Ecto neural progenitor cell (in vitro differentiated cells): ENCODE measurements at regions not wholly inside any gene's neighbourhood (a gene's known extent, or its start where the extent isn't known, plus 50 kb on each side); places are given as distances from the start of the nearest gene placed in this dataset.
A peak's percentile ranks its signal among the peaks of the same experiment; 100 is the strongest.
"Not testable (repeated sequence)": the region's sequence is repeated elsewhere in the genome, so short reads cannot be mapped to it uniquely, and the experiment has no call there.

Experiments
- DNase-seq: peaks from one replicate; pipeline ENCODE4 v3.0.0-alpha.2; 2018; ENCODE audit warnings: low spot score

- no peak for DNase-seq
These were observed 87.1 kb upstream of the KCNA1 start for GRCh38 chr12:4822572-4822971.

- no peak for DNase-seq
These were observed 85.3 kb upstream of the KCNA1 start for GRCh38 chr12:4824380-4824779.

- no peak for DNase-seq
These were observed 84.5 kb upstream of the KCNA1 start for GRCh38 chr12:4825011-4825858.

GRCh38 chr12:4826909-4827308 lies 82.8 kb upstream of the KCNA1 start:
- no peak for DNase-seq

GRCh38 chr12:4828176-4828575 lies 81.5 kb upstream of the KCNA1 start:
- no peak for DNase-seq

- DNase-seq, result no peak
These were observed 80.4 kb upstream of the KCNA1 start for GRCh38 chr12:4829161-4829792.

- DNase-seq, result no peak
These were observed 79.9 kb upstream of the KCNA1 start for GRCh38 chr12:4829793-4830162.

GRCh38 chr12:4830556-4831210 lies 79.0 kb upstream of the KCNA1 start:
- DNase-seq, result no peak

GRCh38 chr12:4833053-4833452 lies 76.7 kb upstream of the KCNA1 start:
- no peak for DNase-seq

- DNase-seq, result no peak
These were observed 76.2 kb upstream of the KCNA1 start for GRCh38 chr12:4833524-4833923.

- DNase-seq, result not testable (repeated sequence)
These were observed 67.3 kb upstream of the KCNA1 start for GRCh38 chr12:4842401-4842800.

- DNase-seq, result no peak
These were observed 65.8 kb upstream of the KCNA1 start for GRCh38 chr12:4843907-4844306.

GRCh38 chr12:4847713-4848112 lies 62.0 kb upstream of the KCNA1 start:
- DNase-seq, result no peak

- DNase-seq, result peak; percentile 33
These were observed 60.6 kb upstream of the KCNA1 start for GRCh38 chr12:4849115-4849541.

- peak; percentile 42 for DNase-seq
These were observed 59.8 kb upstream of the KCNA1 start for GRCh38 chr12:4849795-4850345.

- peak; percentile 37 for DNase-seq
These were observed 58.8 kb upstream of the KCNA1 start for GRCh38 chr12:4850857-4851380.

- DNase-seq, result no peak
These were observed 57.4 kb upstream of the KCNA1 start for GRCh38 chr12:4852308-4852707.

GRCh38 chr12:4852911-4853310 lies 56.8 kb upstream of the KCNA1 start:
- no peak for DNase-seq

- DNase-seq, result peak; percentile 83
These were observed 54.4 kb upstream of the KCNA1 start for GRCh38 chr12:4855121-4855924.

GRCh38 chr12:4856596-4856995 lies 53.1 kb upstream of the KCNA1 start:
- DNase-seq, result no peak

- peak; percentile 87 for DNase-seq
These were observed 52.0 kb upstream of the KCNA1 start for GRCh38 chr12:4857472-4858291.
